ENCODE measurements at regions not wholly inside any gene's neighbourhood (a gene's known extent, or its start where the extent isn't known, plus 50 kb on each side); places are given as distances from the start of the nearest gene placed in this dataset.

GRCh38 chr10:129386415-129387257 is 80.4 kb upstream of the MGMT start:
- Mint-ChIP-seq H3K27me3 (no peaks in the 10 kb centered on the region), H3K36me3 (no peaks in the 10 kb centered on the region), H3K27ac (no peak overlapping the region), H3K9me3 (no peaks in the 10 kb centered on the region), H3K4me1 (ENCODE audit: unreplicated experiment) (no peaks in the 10 kb centered on the region), H3K4me3 (no peak overlapping the region)
- no peak for TF ChIP-seq CTCF (conservative IDR thresholded peaks at IDR 0.05)
- DNase-seq (ENCODE audit: extremely low spot score, unreplicated experiment) = no peak

GRCh38 chr10:129387258-129387525 is 79.8 kb upstream of the MGMT start:
- H3K27me3 Mint-ChIP-seq = no peaks in the 10 kb centered on the region
- DNase-seq (ENCODE audit: extremely low spot score, unreplicated experiment) = no peak
- H3K36me3 Mint-ChIP-seq = no peaks in the 10 kb centered on the region
- no peaks in the 10 kb centered on the region for H3K4me1 Mint-ChIP-seq (ENCODE audit: unreplicated experiment)
- H3K9me3 Mint-ChIP-seq = no peaks in the 10 kb centered on the region
- H3K27ac Mint-ChIP-seq = no peak overlapping the region
- no peak for TF ChIP-seq CTCF (conservative IDR thresholded peaks at IDR 0.05)
- no peak overlapping the region for H3K4me3 Mint-ChIP-seq

DNA sequence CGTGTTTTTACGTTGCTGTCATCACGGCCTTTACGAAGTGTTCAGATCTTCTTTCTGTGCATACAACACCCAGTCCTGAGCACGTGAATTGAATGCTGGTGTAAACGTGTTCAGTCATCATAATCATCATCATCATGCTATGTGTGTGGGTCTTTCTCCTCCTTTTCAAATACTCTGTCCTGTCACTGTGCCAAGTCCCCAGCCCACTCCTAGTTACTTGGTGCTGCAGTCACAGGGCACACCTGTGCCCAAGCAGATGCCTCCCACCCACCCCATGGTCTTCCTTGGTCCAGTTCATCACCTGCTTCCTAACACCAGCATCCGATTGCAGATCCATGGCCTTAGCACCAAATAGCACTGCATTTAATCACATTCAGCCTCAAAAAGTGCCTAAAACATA is 78.6 kb upstream of the MGMT start:
- Mint-ChIP-seq H3K27me3 (peaks cover 11% of the 10 kb centered on the region), H3K4me3 (no peak overlapping the region), H3K9me3 (no peaks in the 10 kb centered on the region), H3K27ac (no peak overlapping the region), H3K4me1 (ENCODE audit: unreplicated experiment) (no peaks in the 10 kb centered on the region), H3K36me3 (no peaks in the 10 kb centered on the region)
- no peak for DNase-seq (ENCODE audit: extremely low spot score, unreplicated experiment)
- TF ChIP-seq CTCF (conservative IDR thresholded peaks at IDR 0.05) = no peak

DNA sequence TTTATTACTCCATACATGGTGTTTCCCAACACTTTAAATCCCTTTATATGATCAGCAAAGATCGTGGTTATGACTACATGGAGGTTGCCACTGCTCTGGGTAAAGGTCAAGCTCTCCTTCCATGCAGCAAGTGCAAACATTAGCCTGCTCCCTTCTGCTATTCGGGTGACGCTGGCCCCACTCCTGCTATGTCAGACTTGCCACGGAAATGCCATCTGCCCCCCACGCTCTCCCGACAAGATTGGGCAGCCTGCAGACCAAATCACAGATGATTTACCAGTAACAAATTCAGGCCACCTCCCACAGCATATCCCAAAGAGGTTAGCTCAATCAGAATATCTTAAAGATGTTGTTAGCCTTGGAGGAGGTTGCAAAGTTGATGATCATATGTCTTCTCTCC is 77.8 kb upstream of the MGMT start:
- H3K9me3 Mint-ChIP-seq = no peaks in the 10 kb centered on the region
- no peaks in the 10 kb centered on the region for H3K36me3 Mint-ChIP-seq
- DNase-seq (ENCODE audit: extremely low spot score, unreplicated experiment) = no peak
- no peak for TF ChIP-seq CTCF (conservative IDR thresholded peaks at IDR 0.05)
- no peak overlapping the region for H3K27ac Mint-ChIP-seq
- H3K4me3 Mint-ChIP-seq = no peak overlapping the region
- no peaks in the 10 kb centered on the region for H3K4me1 Mint-ChIP-seq (ENCODE audit: unreplicated experiment)
- H3K27me3 Mint-ChIP-seq = peaks cover 17% of the 10 kb centered on the region

GRCh38 chr10:129390147-129390546 is 76.9 kb upstream of the MGMT start:
- H3K27me3 Mint-ChIP-seq = peaks cover 27% of the 10 kb centered on the region
- no peak for DNase-seq (ENCODE audit: extremely low spot score, unreplicated experiment)
- no peaks in the 10 kb centered on the region for H3K36me3 Mint-ChIP-seq
- H3K4me3 Mint-ChIP-seq = no peak overlapping the region
- H3K27ac Mint-ChIP-seq = no peak overlapping the region
- no peak for TF ChIP-seq CTCF (conservative IDR thresholded peaks at IDR 0.05)
- no peaks in the 10 kb centered on the region for H3K4me1 Mint-ChIP-seq (ENCODE audit: unreplicated experiment)
- H3K9me3 Mint-ChIP-seq = no peaks in the 10 kb centered on the region

DNA sequence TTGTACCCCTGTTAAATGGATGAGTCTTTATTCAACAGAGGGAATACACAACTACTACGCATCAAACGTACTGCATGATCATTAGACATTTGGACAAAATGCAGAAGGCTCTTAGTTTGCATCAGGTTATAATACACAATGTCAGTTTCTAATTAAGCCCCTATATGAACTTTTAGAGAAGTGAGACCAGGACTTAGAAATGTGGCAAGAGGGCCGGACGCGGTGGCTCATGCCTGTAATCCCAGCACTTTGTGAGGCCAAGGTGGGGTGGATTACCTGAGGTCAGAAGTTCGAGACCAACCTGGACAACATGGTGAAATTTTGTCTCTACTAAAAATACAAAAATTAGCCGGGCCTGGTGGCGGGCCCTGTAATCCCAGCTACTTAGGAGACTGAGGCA is 76.3 kb upstream of the MGMT start:
- peaks cover 32% of the 10 kb centered on the region for H3K27me3 Mint-ChIP-seq
- H3K36me3 Mint-ChIP-seq = no peaks in the 10 kb centered on the region
- H3K4me1 Mint-ChIP-seq (ENCODE audit: unreplicated experiment) = peaks cover 2% of the 10 kb centered on the region
- no peak overlapping the region for H3K27ac Mint-ChIP-seq
- no peak for TF ChIP-seq CTCF (conservative IDR thresholded peaks at IDR 0.05)
- no peaks in the 10 kb centered on the region for H3K9me3 Mint-ChIP-seq
- H3K4me3 Mint-ChIP-seq = no peak overlapping the region
- no peak for DNase-seq (ENCODE audit: extremely low spot score, unreplicated experiment)

Measured in type B pancreatic cell (in vitro differentiated cells).